ENCODE measurements at regions not wholly inside any gene's neighbourhood (a gene's known extent, or its start where the extent isn't known, plus 50 kb on each side); places are given as distances from the start of the nearest gene placed in this dataset.

DNA sequence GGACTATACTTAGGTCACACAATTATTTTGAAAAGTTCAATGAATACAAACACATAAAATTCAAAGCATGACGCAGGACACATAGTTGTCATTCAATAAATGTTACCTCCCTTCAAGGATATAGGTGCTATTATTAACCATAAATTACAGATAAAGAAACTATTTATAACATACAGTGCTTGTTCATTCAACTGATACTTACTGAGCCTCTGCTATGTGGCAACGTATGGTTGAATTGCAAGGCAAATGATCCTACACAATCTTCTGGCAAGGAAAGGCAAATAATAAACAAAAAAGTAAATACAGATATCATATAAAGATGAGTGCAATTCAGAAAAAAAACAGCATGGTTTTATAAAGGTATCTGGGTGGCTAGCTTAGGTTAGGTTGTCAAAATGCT, 614.7 kb downstream of the LTN1 start:
- no peaks in the 10 kb centered on the region for H3K4me1 Mint-ChIP-seq
- H3K4me3 Mint-ChIP-seq, result no peak overlapping the region
- no peaks in the 10 kb centered on the region for H3K36me3 Mint-ChIP-seq (ENCODE audit: low read depth)
- ATAC-seq (ENCODE audit: low read depth) (no peak), DNase-seq (no peak)
- no peaks in the 10 kb centered on the region for H3K9me3 Mint-ChIP-seq
- no peak overlapping the region for H3K27ac Mint-ChIP-seq
- TF ChIP-seq, protein P1, sequence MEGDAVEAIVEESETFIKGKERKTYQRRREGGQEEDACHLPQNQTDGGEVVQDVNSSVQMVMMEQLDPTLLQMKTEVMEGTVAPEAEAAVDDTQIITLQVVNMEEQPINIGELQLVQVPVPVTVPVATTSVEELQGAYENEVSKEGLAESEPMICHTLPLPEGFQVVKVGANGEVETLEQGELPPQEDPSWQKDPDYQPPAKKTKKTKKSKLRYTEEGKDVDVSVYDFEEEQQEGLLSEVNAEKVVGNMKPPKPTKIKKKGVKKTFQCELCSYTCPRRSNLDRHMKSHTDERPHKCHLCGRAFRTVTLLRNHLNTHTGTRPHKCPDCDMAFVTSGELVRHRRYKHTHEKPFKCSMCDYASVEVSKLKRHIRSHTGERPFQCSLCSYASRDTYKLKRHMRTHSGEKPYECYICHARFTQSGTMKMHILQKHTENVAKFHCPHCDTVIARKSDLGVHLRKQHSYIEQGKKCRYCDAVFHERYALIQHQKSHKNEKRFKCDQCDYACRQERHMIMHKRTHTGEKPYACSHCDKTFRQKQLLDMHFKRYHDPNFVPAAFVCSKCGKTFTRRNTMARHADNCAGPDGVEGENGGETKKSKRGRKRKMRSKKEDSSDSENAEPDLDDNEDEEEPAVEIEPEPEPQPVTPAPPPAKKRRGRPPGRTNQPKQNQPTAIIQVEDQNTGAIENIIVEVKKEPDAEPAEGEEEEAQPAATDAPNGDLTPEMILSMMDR (IDR thresholded peaks at IDR 0.05), result no peak
- ChIA-PET CTCF (no interaction called here), POLR2A (no interaction called here)
- H3K27me3 Mint-ChIP-seq, result peaks cover 2% of the 10 kb centered on the region
- intact Hi-C loops (cut with micrococcal nuclease), result no loop called here

DNA sequence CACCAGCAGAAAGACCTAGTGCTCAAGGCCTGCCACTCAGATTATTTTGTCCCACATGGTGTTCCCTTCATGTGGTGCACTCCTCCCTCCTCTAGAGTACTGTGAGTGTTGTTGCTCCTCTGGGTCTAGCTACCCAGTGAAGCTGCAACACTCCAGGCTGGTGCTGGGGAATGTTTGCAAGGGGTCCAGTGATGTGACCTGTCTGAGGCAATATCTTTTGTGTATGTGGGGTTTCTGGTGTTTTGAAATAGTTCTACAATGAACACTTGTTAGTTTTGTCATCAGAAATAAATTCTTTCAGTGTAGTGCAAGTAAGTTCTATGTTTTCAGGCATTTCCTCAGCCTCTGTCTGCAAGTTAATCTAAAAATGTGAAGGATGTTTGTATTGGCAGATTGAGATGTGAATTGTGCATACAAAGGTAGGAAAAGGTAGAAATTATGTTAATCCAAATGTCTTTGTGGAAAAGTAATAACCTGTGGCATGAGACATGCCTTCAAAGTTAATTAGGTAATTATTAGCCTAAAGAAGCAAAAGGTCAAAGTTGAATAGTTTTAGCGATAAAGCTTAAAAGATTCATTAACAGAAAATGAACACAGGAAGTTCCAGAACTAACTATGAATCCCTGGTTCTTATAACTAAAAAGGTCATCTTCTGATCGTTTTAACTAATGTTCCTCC, 616.8 kb downstream of the LTN1 start:
- no peaks in the 10 kb centered on the region for H3K36me3 Mint-ChIP-seq (ENCODE audit: low read depth)
- POLR2A ChIA-PET, result no interaction called here
- peaks cover 2% of the 10 kb centered on the region for H3K27me3 Mint-ChIP-seq
- H3K27ac Mint-ChIP-seq, result no peak overlapping the region
- peaks cover 7% of the 10 kb centered on the region for H3K9me3 Mint-ChIP-seq
- ATAC-seq (ENCODE audit: low read depth) (no peak), DNase-seq (no peak)
- no peak overlapping the region for H3K4me3 Mint-ChIP-seq
- no peaks in the 10 kb centered on the region for H3K4me1 Mint-ChIP-seq
- intact Hi-C loops (cut with micrococcal nuclease), result no loop called here
- CTCF ChIA-PET, result no interaction called here
- TF ChIP-seq, protein P1 (IDR thresholded peaks at IDR 0.05), result no peak

DNA sequence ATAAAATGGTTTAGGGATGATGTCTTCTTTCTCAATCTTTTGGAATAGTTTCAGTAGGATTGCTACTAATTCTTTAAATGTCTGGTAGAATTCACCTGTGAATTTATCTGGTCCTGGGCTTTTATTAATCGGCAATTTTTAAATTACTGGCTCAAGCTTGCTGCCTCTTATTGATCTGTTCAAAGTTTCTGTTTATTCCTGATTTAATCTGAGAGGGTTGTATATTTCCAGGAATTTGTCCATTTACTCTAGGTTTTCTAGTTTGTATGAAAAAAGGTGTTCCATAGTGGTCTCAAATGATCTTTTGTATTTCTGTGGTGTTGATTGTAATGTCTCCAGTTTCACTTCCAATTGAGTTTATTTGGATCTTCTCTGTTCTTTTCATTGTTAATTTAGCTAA, 617.8 kb downstream of the LTN1 start:
- Mint-ChIP-seq H3K9me3 (peaks cover 7% of the 10 kb centered on the region), H3K4me3 (no peak overlapping the region), H3K36me3 (ENCODE audit: low read depth) (no peaks in the 10 kb centered on the region), H3K4me1 (no peaks in the 10 kb centered on the region), H3K27ac (no peak overlapping the region), H3K27me3 (peaks cover 2% of the 10 kb centered on the region)
- no peak for ATAC-seq (ENCODE audit: low read depth)
- ChIA-PET POLR2A (no interaction called here), CTCF (no interaction called here)
- intact Hi-C loops (cut with micrococcal nuclease), result no loop called here
- no peak for DNase-seq
- TF ChIP-seq, protein P1 (IDR thresholded peaks at IDR 0.05), result no peak

DNA sequence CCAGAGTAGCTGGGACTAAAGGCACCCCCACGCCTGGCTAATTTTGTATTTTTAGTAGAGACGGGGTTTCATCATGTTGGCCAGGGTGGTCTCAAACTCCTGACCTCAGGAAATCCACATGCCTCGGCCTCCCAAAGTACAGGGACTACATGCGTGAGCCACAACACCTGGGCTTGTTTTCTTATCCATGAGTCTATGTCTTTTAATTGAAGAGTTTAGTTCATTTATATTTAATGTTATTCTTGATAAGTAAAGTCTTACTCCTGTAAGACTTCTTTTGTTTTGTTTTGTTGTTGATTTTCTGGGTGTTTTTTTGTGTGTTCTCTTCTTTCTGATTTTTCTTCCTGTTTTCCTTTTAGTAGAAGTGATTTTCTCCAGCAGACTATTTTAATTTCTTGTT, 621.0 kb downstream of the LTN1 start:
- intact Hi-C loops (cut with micrococcal nuclease), result no loop called here
- no peak for DNase-seq
- no peak for ATAC-seq (ENCODE audit: low read depth)
- ChIA-PET POLR2A (no interaction called here), CTCF (no interaction called here)
- no peaks in the 10 kb centered on the region for H3K36me3 Mint-ChIP-seq (ENCODE audit: low read depth)
- peaks cover 7% of the 10 kb centered on the region for H3K9me3 Mint-ChIP-seq
- TF ChIP-seq, protein P1 (IDR thresholded peaks at IDR 0.05), result no peak
- H3K27me3 Mint-ChIP-seq, result peaks cover 2% of the 10 kb centered on the region
- H3K27ac Mint-ChIP-seq, result no peak overlapping the region
- no peaks in the 10 kb centered on the region for H3K4me1 Mint-ChIP-seq
- no peak overlapping the region for H3K4me3 Mint-ChIP-seq

DNA sequence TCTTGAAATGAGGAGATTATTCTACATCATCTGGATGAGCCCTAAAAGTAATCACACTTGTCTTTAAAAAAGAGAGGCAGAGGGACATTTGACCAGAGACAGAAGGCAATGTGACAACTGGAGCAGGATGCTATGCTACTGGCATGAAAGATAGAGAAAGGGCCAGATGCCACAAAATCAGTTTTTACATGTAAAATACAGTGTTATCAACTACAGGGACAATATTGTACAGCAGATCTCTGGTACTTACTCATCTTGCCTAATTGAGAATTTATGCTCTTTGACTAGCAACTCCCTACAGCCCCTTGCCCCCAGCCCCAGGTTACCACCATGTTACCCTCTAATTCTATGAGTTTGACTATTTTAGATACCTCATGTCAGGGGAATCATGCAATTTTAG, 633.4 kb downstream of the LTN1 start:
- Mint-ChIP-seq H3K4me1 (no peaks in the 10 kb centered on the region), H3K4me3 (no peak overlapping the region), H3K9me3 (no peaks in the 10 kb centered on the region), H3K36me3 (ENCODE audit: low read depth) (no peaks in the 10 kb centered on the region), H3K27me3 (no peaks in the 10 kb centered on the region), H3K27ac (no peak overlapping the region)
- intact Hi-C loops (cut with micrococcal nuclease), result no loop called here
- ChIA-PET CTCF (no interaction called here), POLR2A (no interaction called here)
- TF ChIP-seq, protein P1 (IDR thresholded peaks at IDR 0.05), result no peak
- ATAC-seq (ENCODE audit: low read depth) (no peak), DNase-seq (no peak)

Measured in activated B cell treated with CpG ODN at 0.5 μM for 24 hours (primary cell).